Tibial artery (tissue), 4 donors: ENCODE measurements at regions not wholly inside any gene's neighbourhood (a gene's known extent, or its start where the extent isn't known, plus 50 kb on each side); places are given as distances from the start of the nearest gene placed in this dataset.

Experiments used
- DNase-seq, 2 donors: peaks; one replicate each; pipeline ENCODE4 v3.0.0-alpha.2; 2019
- H3K27ac ChIP-seq, 2 donors: fragments of 200-600 bp; sonication (generic) in 1 of 2; 1 replicate in 1 of 2; 2 replicates in 1 of 2; pipeline ENCODE4 v1.5.1; 2018 to 2019; ENCODE audit warnings: mild to moderate bottlenecking in 1 of 2
- H3K27me3 ChIP-seq, 2 donors: fragments of 200-600 bp; sonication (generic) in 1 of 2; one replicate each; pipeline versions ENCODE4 v1.5.1 to v1.6.0; 2016 to 2019
- H3K36me3 ChIP-seq, 3 donors: fragments of 200-600 bp; sonication (generic) in 2 of 3; one replicate each; pipeline ENCODE4 v1.5.1; 2016 to 2019; ENCODE audit warnings: mild to moderate bottlenecking in 2 of 3
- H3K4me1 ChIP-seq, 4 donors: fragments of 200-600 bp; sonication (generic) in 2 of 4; 1 replicate in 3 of 4; 2 replicates in 1 of 4; pipeline ENCODE4 v1.5.1; 2016 to 2019
- H3K4me3 ChIP-seq, 2 donors: fragments of 200-600 bp; sonication (generic) in 1 of 2; 1 replicate in 1 of 2; 2 replicates in 1 of 2; pipeline ENCODE4 v1.5.1; 2018 to 2019; ENCODE audit warnings: mild to moderate bottlenecking in 2 of 2
- H3K9me3 ChIP-seq, 3 donors: fragments of 200-600 bp; sonication (generic) in 1 of 3; one replicate each; pipeline ENCODE4 v1.5.1; 2016 to 2019
- CTCF ChIP-seq, 2 experiments: fragments of 200-600 bp in 1 of 2; fragments of 450-650 bp in 1 of 2; IDR thresholded peaks; one replicate each; pipeline ENCODE4 v1.5.1; 2017 to 2019; ENCODE audit warnings: antibody characterized with exemption in 2 of 2, mild to moderate bottlenecking in 1 of 2, moderate library complexity in 1 of 2
- intact Hi-C: fragments of 100-400 bp; cut with DNase I; formaldehyde crosslinking; loops from one replicate; pipeline ENCODE4 v1.15.0; 2023; ENCODE audit warnings: low total_unique reads

GRCh38 chr2:215883799-215884198 is 129.6 kb downstream of the MREG start:
- no peaks in the 10 kb centered on the region for H3K27me3 ChIP-seq
- H3K4me1 ChIP-seq = peaks cover 0 to 53% (median 16%) of the 10 kb centered on the region in 4 donors
- peak overlapping the region in 1 of 2 donors; percentile 57 for H3K27ac ChIP-seq
- no peaks in the 10 kb centered on the region for H3K36me3 ChIP-seq
- TF ChIP-seq CTCF (IDR thresholded peaks at IDR 0.05) = no peak
- no peak for DNase-seq
- H3K4me3 ChIP-seq = no peak overlapping the region
- intact Hi-C loops = no loop called here
- no peaks in the 10 kb centered on the region for H3K9me3 ChIP-seq

- Histone ChIP-seq H3K27me3 (no peaks in the 10 kb centered on the region), H3K36me3 (no peaks in the 10 kb centered on the region), H3K4me3 (no peak overlapping the region), H3K4me1 (peaks cover 0 to 46% (median 10%) of the 10 kb centered on the region in 4 donors), H3K9me3 (no peaks in the 10 kb centered on the region), H3K27ac (no peak overlapping the region)
- no peak for TF ChIP-seq CTCF (IDR thresholded peaks at IDR 0.05)
- intact Hi-C loops = no loop called here
- no peak for DNase-seq
These were observed 130.7 kb downstream of the MREG start for GRCh38 chr2:215882689-215883088.

- TF ChIP-seq CTCF (IDR thresholded peaks at IDR 0.05) = no peak
- peak overlapping the region in 1 of 2 donors; percentile 38 for H3K27ac ChIP-seq
- H3K27me3 ChIP-seq = no peaks in the 10 kb centered on the region
- DNase-seq = no peak
- peaks cover 0 to 37% (median 10%) of the 10 kb centered on the region in 4 donors for H3K4me1 ChIP-seq
- intact Hi-C loops = no loop called here
- no peaks in the 10 kb centered on the region for H3K36me3 ChIP-seq
- H3K9me3 ChIP-seq = peaks cover 0 to 4% (median 0%) of the 10 kb centered on the region in 3 donors
- H3K4me3 ChIP-seq = no peak overlapping the region
These were observed 131.8 kb downstream of the MREG start for GRCh38 chr2:215881582-215881981.

GRCh38 chr2:215880970-215881369 is 132.4 kb downstream of the MREG start:
- peak overlapping the region in 1 of 2 donors; percentile 38 for H3K27ac ChIP-seq

GRCh38 chr2:215879977-215880940 is 133.1 kb downstream of the MREG start:
- H3K9me3 ChIP-seq = peaks cover 0 to 4% (median 0%) of the 10 kb centered on the region in 3 donors

More at GRCh38 chr2:215880970-215881369, 132.4 kb downstream of the MREG start:
- H3K4me3 ChIP-seq = no peak overlapping the region
- intact Hi-C loops = no loop called here
- no peak for DNase-seq
- peaks cover 0 to 35% (median 10%) of the 10 kb centered on the region in 4 donors for H3K4me1 ChIP-seq
- H3K9me3 ChIP-seq = peaks cover 0 to 4% (median 0%) of the 10 kb centered on the region in 3 donors
- H3K27me3 ChIP-seq = no peaks in the 10 kb centered on the region
- no peaks in the 10 kb centered on the region for H3K36me3 ChIP-seq
- no peak for TF ChIP-seq CTCF (IDR thresholded peaks at IDR 0.05)

More at GRCh38 chr2:215879977-215880940, 133.1 kb downstream of the MREG start:
- no peak for DNase-seq
- TF ChIP-seq CTCF (IDR thresholded peaks at IDR 0.05) = no peak
- H3K4me1 ChIP-seq = peaks cover 0 to 28% (median 7%) of the 10 kb centered on the region in 4 donors
- no peaks in the 10 kb centered on the region for H3K36me3 ChIP-seq
- no peak overlapping the region for H3K4me3 ChIP-seq
- H3K27me3 ChIP-seq = no peaks in the 10 kb centered on the region
- intact Hi-C loops = no loop called here
- peak overlapping the region in 1 of 2 donors; percentile 38 for H3K27ac ChIP-seq
